Ishikawa (cell line): ENCODE measurements at regions not wholly inside any gene's neighbourhood (a gene's known extent, or its start where the extent isn't known, plus 50 kb on each side); places are given as distances from the start of the nearest gene placed in this dataset.

Experiments used
- CEBPB ChIP-seq: IDR thresholded peaks from 2 replicates; pipeline ENCODE4 v1.6.1; 2012
- CREB1 ChIP-seq: IDR thresholded peaks from 2 replicates; pipeline ENCODE4 v1.6.1; 2012; ENCODE audit warnings: low read depth
- EGR1 ChIP-seq: IDR thresholded peaks from 2 replicates; pipeline ENCODE4 v1.6.1; 2012
- EP300 ChIP-seq: IDR thresholded peaks from 2 replicates; pipeline ENCODE4 v1.6.1; 2012; ENCODE audit warnings: borderline replicate concordance
- FOXM1 ChIP-seq: IDR thresholded peaks from 2 replicates; pipeline ENCODE4 v1.6.1; 2012; ENCODE audit warnings: low read depth, borderline replicate concordance
- MAX ChIP-seq: IDR thresholded peaks from 2 replicates; pipeline ENCODE4 v1.6.1; 2012
- RAD21 ChIP-seq: IDR thresholded peaks from 2 replicates; pipeline ENCODE4 v1.6.1; 2012; ENCODE audit warnings: low read depth
- REST ChIP-seq: IDR thresholded peaks from 2 replicates; pipeline ENCODE4 v1.6.1; 2012; ENCODE audit warnings: low read depth, mild to moderate bottlenecking
- TAF1 ChIP-seq: IDR thresholded peaks from 2 replicates; pipeline ENCODE4 v1.6.1; 2012; ENCODE audit warnings: low read depth, mild to moderate bottlenecking
- TCF12 ChIP-seq: IDR thresholded peaks from 2 replicates; pipeline ENCODE4 v1.6.1; 2012; ENCODE audit warnings: low read depth
- TEAD4 ChIP-seq: IDR thresholded peaks from 2 replicates; pipeline ENCODE4 v1.6.1; 2012
- USF1 ChIP-seq: IDR thresholded peaks from 2 replicates; pipeline ENCODE4 v1.6.1; 2012
- YY1 ChIP-seq: IDR thresholded peaks from 2 replicates; pipeline ENCODE4 v1.6.1; 2012; ENCODE audit warnings: low read depth
- ZBTB7A ChIP-seq: IDR thresholded peaks from 2 replicates; pipeline ENCODE4 v1.6.1; 2012; ENCODE audit warnings: low read depth

- TF ChIP-seq CEBPB (no peak), RAD21 (no peak), CREB1 (no peak), TAF1 (no peak), EGR1 (no peak), USF1 (no peak), MAX (no peak), REST (no peak), EP300 (no peak), YY1 (no peak), FOXM1 (no peak), TCF12 (no peak), TEAD4 (no peak), ZBTB7A (no peak)
Observed at GRCh38 chr4:133943081-133943480, 258.5 kb downstream of the PABPC4L start.
